NT2/D1 (cell line): ENCODE measurements at regions not wholly inside any gene's neighbourhood (a gene's known extent, or its start where the extent isn't known, plus 50 kb on each side); places are given as distances from the start of the nearest gene placed in this dataset.

ENCODE experiments used
- DNase-seq: peaks from one replicate; pipeline ENCODE4 v3.0.0-alpha.2; 2011; ENCODE audit warnings: low read depth, low spot score
- H3K27me3 ChIP-seq: 2 replicates; pipeline ENCODE4 v1.6.0; 2011; ENCODE audit warnings: mild to moderate bottlenecking; ENCODE audit not compliant: insufficient read length, insufficient read depth
- H3K36me3 ChIP-seq: 2 replicates; pipeline ENCODE4 v1.6.1; 2011; ENCODE audit warnings: mild to moderate bottlenecking, low read length, mixed read lengths; ENCODE audit not compliant: insufficient read depth, insufficient read length
- H3K4me1 ChIP-seq: 2 replicates; pipeline ENCODE4 v1.5.1; 2011; ENCODE audit not compliant: insufficient read depth, insufficient read length
- H3K4me3 ChIP-seq: 2 replicates; pipeline ENCODE4 v1.5.1; 2011; ENCODE audit warnings: low read depth; ENCODE audit not compliant: insufficient read length
- H3K9ac ChIP-seq: 2 replicates; pipeline ENCODE4 v1.6.0; 2011; ENCODE audit warnings: low read depth; ENCODE audit not compliant: insufficient read length
- H3K9me3 ChIP-seq: 2 replicates; pipeline ENCODE4 v1.5.1; 2011; ENCODE audit warnings: mild to moderate bottlenecking, low read length; ENCODE audit not compliant: insufficient read depth
- SUZ12 ChIP-seq: IDR thresholded peaks from 2 replicates; pipeline ENCODE4 v1.6.1; 2011; ENCODE audit not compliant: insufficient read length, insufficient read depth; ENCODE audit errors: extremely low read depth
- YY1 ChIP-seq: IDR thresholded peaks from 2 replicates; pipeline ENCODE4 v1.6.1; 2011; ENCODE audit not compliant: insufficient read length, insufficient read depth
- ZNF274 ChIP-seq: IDR thresholded peaks from 2 replicates; pipeline ENCODE4 v1.6.1; 2011; ENCODE audit warnings: mild to moderate bottlenecking, low read depth, low read length

DNA sequence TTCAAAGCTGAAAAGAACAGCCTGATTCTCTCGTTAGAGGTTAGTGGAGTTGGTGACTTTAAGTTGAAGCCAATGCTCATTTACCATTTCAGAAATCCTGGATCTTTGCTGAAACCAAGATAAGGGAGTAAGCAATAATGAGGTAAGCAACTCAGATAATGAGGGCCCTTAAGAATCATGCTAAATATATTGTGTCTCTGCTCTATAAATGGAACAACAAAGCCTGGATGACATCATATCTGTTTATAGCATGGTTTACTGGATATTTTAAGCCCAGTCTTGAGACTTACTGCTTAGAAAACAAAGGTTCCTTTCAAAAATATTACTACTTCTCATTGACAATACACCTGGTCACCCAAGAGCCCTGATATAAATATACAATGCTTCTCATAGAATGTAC, 276.7 kb upstream of the PPARGC1A start:
- Histone ChIP-seq H3K36me3 (no peaks in the 10 kb centered on the region), H3K4me3 (no peak overlapping the region), H3K4me1 (no peaks in the 10 kb centered on the region), H3K9me3 (no peaks in the 10 kb centered on the region), H3K9ac (no peak overlapping the region), H3K27me3 (no peaks in the 10 kb centered on the region)
- TF ChIP-seq SUZ12: no peak
- TF ChIP-seq ZNF274: no peak
- no peak for TF ChIP-seq YY1
- no peak for DNase-seq

DNA sequence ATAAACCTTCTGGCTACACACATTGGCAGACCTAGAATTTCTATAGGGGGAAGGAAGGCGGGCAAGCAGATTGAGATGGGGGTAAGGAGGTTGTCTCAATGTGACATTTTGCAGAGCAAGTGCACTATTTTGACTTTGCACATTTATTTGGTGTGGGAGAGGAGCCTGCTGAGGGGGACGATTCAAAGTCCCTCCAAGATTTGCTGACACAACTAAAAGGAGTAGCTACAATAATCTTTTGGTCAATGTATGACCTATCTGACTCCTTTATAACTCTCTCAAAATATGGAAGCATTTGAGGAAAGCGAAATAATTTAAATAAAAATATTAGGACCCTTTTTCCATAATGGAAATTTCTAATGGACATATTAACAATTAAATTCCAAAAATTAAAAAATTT, 274.9 kb upstream of the PPARGC1A start:
- Histone ChIP-seq H3K9me3 (no peaks in the 10 kb centered on the region), H3K4me1 (no peaks in the 10 kb centered on the region), H3K4me3 (no peak overlapping the region), H3K9ac (no peak overlapping the region), H3K27me3 (no peaks in the 10 kb centered on the region), H3K36me3 (no peaks in the 10 kb centered on the region)
- TF ChIP-seq SUZ12 (no peak), ZNF274 (no peak)
- no peak for DNase-seq

DNA sequence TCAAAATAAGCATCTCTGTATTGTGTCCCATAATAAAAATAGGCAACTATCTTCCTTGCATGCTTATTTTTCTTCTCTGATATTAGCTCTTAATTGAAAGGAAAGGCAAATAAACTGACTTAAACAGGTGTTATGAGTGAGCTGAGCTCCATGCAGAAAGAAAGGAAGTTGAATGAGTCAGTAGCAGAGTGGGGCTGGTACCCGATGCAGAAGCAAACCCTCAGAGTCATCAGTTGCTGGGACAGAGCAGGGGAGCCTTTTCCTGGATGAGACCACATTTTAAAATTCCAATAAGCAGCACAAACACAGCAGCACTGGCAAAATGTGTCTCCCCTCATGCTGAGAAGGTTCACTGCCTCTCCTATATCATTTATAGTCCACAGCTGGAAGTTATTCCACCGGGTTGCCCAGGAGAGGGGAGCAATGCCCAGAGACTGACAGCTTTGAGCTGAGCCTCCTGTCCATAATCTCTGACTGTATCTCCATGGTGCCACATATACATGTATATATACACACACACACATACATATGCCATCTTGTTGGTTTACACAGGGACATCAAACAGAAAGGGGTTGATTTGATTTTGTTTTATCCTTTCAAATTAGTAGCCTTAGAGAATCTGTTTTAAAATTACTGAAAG, 274.3 kb upstream of the PPARGC1A start:
- TF ChIP-seq ZNF274 (no peak), SUZ12 (no peak), YY1 (no peak)
- no peaks in the 10 kb centered on the region for H3K4me1 ChIP-seq
- H3K9me3 ChIP-seq: no peaks in the 10 kb centered on the region
- no peak overlapping the region for H3K4me3 ChIP-seq
- H3K9ac ChIP-seq: no peak overlapping the region
- no peaks in the 10 kb centered on the region for H3K27me3 ChIP-seq
- H3K36me3 ChIP-seq: no peaks in the 10 kb centered on the region
- no peak for DNase-seq

DNA sequence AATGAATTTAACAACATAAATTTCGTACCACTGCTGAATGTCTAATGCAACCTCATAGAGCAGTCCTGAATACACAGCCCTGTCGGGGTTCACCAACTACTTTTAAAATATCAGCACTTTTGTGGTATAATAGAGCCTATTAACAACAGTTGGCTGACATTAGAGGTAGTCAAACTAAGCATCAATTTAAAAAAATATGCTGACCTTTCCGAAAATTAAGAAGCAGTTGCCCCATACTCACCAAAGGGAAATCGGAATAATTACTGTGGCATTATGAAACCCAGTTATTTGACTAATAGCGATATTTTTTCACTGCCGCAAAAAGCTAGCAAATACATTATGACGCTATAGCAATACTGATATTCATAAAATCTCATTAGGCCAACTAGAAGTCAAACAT, 273.5 kb upstream of the PPARGC1A start:
- H3K27me3 ChIP-seq: no peaks in the 10 kb centered on the region
- TF ChIP-seq ZNF274 (no peak), YY1 (no peak), SUZ12 (no peak)
- no peaks in the 10 kb centered on the region for H3K36me3 ChIP-seq
- DNase-seq: no peak
- no peaks in the 10 kb centered on the region for H3K4me1 ChIP-seq
- no peak overlapping the region for H3K9ac ChIP-seq
- H3K4me3 ChIP-seq: no peak overlapping the region
- no peaks in the 10 kb centered on the region for H3K9me3 ChIP-seq

DNA sequence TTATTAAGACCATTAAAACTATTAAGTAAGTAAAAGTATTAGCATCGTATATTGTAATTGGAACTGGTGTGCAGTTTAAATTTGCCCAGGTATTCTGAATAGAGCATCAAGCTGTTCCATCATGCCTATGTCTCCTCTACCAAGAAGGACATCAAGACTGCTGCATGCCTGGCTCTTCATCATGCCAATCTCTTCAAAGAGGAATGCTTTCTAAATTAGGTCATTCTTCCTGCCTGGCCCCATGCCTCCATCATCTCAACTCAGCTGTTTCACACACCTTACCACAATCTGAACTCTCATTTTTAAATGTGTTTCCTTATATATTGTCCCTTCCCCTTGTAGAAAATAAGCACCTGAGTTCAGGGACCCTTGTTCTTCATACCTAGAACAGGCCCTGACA, 270.5 kb upstream of the PPARGC1A start:
- Histone ChIP-seq H3K27me3 (no peaks in the 10 kb centered on the region), H3K4me3 (no peak overlapping the region), H3K9ac (no peak overlapping the region), H3K36me3 (no peaks in the 10 kb centered on the region), H3K4me1 (no peaks in the 10 kb centered on the region), H3K9me3 (no peaks in the 10 kb centered on the region)
- TF ChIP-seq YY1 (no peak), SUZ12 (no peak), ZNF274 (no peak)
- no peak for DNase-seq

DNA sequence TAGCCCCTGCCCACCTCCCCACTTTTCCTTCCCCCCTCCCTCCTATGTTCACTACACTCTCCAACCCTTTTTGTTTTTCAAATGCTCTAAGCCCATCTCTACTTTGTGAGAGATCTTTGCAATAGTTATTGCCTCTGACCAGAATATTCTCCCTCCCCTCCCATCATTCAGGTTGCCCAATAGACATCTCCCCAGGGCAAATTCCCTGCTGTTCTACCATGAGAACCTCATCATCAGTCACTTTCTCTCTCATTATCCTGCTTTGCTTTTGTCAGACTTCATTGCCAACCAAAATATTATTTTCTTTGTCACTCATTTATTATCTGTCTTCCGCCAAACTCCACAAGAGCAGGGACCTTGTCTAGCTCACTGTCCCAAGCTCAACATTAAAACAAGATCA, 268.2 kb upstream of the PPARGC1A start:
- DNase-seq: no peak
- Histone ChIP-seq H3K4me1 (no peaks in the 10 kb centered on the region), H3K4me3 (no peak overlapping the region), H3K27me3 (no peaks in the 10 kb centered on the region), H3K36me3 (no peaks in the 10 kb centered on the region), H3K9me3 (no peaks in the 10 kb centered on the region), H3K9ac (no peak overlapping the region)
- no peak for TF ChIP-seq YY1
- no peak for TF ChIP-seq ZNF274
- TF ChIP-seq SUZ12: no peak

DNA sequence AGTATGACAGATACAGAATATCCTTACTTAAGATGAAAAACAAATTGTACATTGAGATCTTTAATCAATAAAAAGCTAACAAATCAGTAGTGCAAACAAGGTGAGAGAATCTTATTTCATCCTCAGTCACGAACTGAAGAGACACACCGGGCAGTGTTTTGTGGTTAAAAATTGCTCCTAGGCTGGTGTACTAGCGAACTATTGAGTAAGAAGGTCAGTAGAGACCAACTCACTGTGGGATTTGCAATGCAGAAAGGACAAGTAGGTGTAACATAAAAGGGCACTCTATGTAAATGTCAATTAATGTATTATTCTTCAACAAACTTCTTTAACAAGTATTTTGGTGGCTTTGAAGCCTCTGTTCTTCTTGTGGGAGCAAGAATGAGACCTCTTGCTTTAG, 260.2 kb upstream of the PPARGC1A start:
- no peak for DNase-seq
- Histone ChIP-seq H3K27me3 (no peaks in the 10 kb centered on the region), H3K9ac (no peak overlapping the region), H3K4me1 (no peaks in the 10 kb centered on the region), H3K4me3 (no peak overlapping the region), H3K9me3 (no peaks in the 10 kb centered on the region), H3K36me3 (no peaks in the 10 kb centered on the region)
- TF ChIP-seq YY1 (no peak), SUZ12 (no peak), ZNF274 (no peak)

DNA sequence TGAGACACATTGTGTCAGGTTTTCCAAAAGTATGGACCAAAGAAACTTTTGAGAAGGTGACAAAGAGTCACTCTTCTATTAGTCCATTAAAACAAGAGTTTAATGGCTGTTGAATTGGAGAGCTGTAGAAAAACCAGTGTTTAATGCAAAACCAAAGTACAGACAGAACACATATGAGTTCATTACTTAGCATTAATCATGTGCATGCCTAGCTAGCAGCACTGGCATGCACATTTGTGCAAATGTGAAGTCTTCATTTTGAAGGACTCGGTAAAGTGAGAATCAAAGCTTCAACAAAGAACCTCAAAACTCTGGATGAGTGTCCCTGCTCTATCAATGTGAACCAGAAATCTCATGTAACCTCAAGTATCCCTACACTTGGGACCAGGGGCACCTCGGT, 256.3 kb upstream of the PPARGC1A start:
- H3K4me1 ChIP-seq: no peaks in the 10 kb centered on the region
- H3K9me3 ChIP-seq: no peaks in the 10 kb centered on the region
- TF ChIP-seq ZNF274 (no peak), SUZ12 (no peak), YY1 (no peak)
- no peak for DNase-seq
- no peaks in the 10 kb centered on the region for H3K36me3 ChIP-seq
- H3K4me3 ChIP-seq: no peak overlapping the region
- no peak overlapping the region for H3K9ac ChIP-seq
- no peaks in the 10 kb centered on the region for H3K27me3 ChIP-seq
